ENCODE measurements at regions not wholly inside any gene's neighbourhood (a gene's known extent, or its start where the extent isn't known, plus 50 kb on each side); places are given as distances from the start of the nearest gene placed in this dataset.

DNA sequence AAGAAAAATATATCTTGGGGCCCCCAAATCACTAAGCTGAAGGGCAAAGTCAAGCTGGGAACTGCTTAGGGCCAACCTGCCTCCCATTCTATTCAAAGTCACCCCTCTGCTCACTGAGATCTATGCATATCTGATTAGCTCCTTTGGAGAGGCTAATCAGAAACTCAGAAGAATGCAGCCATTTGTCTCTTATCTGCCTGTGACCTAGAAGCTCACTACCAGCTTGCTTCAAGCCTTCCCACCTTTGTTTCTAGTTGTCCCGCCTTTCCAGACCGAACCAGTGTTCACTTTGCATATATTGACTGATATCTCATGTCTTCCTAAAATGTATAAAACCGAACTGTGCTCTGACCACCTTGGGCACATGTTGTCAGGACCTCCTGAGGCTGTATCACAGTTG, 479.4 kb downstream of the METTL4 start:
- ChIA-PET POLR2A (ENCODE audit: low non-redundant PET) (no interaction called here), CTCF (no interaction called here)
- TF ChIP-seq, protein P1, sequence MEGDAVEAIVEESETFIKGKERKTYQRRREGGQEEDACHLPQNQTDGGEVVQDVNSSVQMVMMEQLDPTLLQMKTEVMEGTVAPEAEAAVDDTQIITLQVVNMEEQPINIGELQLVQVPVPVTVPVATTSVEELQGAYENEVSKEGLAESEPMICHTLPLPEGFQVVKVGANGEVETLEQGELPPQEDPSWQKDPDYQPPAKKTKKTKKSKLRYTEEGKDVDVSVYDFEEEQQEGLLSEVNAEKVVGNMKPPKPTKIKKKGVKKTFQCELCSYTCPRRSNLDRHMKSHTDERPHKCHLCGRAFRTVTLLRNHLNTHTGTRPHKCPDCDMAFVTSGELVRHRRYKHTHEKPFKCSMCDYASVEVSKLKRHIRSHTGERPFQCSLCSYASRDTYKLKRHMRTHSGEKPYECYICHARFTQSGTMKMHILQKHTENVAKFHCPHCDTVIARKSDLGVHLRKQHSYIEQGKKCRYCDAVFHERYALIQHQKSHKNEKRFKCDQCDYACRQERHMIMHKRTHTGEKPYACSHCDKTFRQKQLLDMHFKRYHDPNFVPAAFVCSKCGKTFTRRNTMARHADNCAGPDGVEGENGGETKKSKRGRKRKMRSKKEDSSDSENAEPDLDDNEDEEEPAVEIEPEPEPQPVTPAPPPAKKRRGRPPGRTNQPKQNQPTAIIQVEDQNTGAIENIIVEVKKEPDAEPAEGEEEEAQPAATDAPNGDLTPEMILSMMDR (conservative IDR thresholded peaks at IDR 0.05; ENCODE audit: low read depth): no peak
- H3K27ac ChIP-seq: no peak overlapping the region
- DNase-seq (ENCODE audit: low spot score): no peak

DNA sequence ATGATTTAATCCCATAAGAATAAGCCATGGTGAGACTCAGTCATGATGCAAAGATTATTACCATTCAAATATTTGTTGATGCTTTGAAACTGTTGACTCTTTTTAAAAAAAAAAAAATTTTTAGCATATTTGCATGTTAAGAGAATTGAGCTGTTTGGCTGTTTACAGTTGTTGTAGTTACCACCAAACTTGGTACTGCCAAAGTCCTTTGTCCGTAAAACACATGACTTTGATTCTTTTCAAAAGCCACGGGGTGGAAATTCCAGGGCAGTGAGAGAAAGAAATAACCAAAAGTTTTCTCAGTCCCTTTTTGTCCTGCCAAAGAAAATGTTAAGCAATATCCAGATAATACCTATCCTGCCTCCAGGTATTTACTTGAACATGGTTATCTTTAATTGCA, 474.8 kb downstream of the METTL4 start:
- POLR2A ChIA-PET (ENCODE audit: low non-redundant PET): no interaction called here
- CTCF ChIA-PET: no interaction called here
- TF ChIP-seq, protein P1 (conservative IDR thresholded peaks at IDR 0.05; ENCODE audit: low read depth): no peak
- no peak overlapping the region for H3K27ac ChIP-seq
- DNase-seq (ENCODE audit: low spot score): no peak

DNA sequence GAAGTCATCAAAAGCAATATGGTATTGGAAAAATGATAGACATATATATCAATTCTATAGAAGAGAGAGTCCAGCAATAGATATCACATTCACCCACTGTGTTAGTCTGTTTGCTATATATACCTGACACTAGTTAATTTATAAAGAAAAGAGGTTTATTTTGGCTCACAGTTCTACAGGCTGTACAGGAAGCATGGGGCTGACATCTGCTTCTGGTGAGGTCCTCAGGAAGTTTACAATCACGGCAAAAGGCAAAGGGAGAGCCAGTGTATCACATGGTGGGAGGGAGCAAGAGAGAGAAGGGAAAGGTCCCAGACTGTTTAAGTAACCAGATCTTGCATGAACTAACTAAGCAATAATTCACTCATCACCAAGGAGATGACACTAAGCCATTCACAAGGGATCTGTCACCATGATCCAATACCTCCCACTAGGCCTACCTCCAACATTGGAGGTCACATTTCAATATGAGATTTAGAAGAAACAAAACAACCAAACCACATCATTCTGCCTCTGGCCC, 470.6 kb downstream of the METTL4 start:
- ChIA-PET POLR2A (ENCODE audit: low non-redundant PET) (no interaction called here), CTCF (no interaction called here)
- no peak overlapping the region for H3K27ac ChIP-seq
- no peak for DNase-seq (ENCODE audit: low spot score)
- TF ChIP-seq, protein P1 (conservative IDR thresholded peaks at IDR 0.05; ENCODE audit: low read depth): no peak

DNA sequence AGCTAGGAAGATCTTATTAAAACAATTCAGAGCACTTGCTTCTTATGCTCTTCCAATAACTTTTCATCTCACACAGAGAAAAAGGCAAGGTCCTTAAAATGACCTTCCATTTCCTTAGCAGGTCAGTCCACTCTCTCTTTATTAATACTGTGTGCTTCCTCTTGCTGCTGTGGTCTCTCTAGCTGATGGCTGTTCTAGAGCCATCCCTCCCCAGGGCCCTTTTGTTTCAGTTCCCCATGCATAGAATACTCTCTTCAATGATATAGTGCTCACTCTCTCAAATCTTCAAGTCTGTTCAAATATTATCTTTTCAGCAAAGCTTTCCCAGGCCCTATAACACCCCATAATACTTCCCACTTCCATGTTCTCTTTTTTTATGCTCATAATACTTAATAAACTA, 469.3 kb downstream of the METTL4 start:
- TF ChIP-seq, protein P1 (conservative IDR thresholded peaks at IDR 0.05; ENCODE audit: low read depth): no peak
- DNase-seq (ENCODE audit: low spot score): no peak
- H3K27ac ChIP-seq: no peak overlapping the region
- ChIA-PET CTCF (interaction anchor here (0.6 kb wide), 3 partner anchors 39 to 441 kb away, joined by 3 to 4 read pairs (median 3); no protein-coding TSS in a partner anchor), POLR2A (ENCODE audit: low non-redundant PET) (no interaction called here)

DNA sequence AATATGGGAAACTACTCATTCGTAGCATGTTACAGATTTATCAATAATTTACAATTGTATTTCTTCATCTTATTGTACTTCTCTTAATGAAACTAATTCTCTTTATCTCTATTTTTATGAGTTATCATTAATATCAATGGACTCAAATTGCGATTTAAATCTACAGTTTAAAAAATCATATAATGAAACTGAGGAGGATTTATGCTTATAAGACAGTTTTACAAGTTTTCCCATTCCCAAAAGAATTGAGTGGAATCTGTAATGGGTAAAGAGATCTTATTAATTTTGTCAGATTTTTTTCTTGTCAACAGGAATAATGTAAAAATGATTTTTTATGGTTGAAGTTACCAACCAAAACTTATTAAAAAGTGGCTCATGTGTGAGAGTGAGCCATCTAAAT, 468.0 kb downstream of the METTL4 start:
- CTCF ChIA-PET: no interaction called here
- H3K27ac ChIP-seq: no peak overlapping the region
- DNase-seq (ENCODE audit: low spot score): no peak
- POLR2A ChIA-PET (ENCODE audit: low non-redundant PET): no interaction called here
- TF ChIP-seq, protein P1 (conservative IDR thresholded peaks at IDR 0.05; ENCODE audit: low read depth): no peak

DNA sequence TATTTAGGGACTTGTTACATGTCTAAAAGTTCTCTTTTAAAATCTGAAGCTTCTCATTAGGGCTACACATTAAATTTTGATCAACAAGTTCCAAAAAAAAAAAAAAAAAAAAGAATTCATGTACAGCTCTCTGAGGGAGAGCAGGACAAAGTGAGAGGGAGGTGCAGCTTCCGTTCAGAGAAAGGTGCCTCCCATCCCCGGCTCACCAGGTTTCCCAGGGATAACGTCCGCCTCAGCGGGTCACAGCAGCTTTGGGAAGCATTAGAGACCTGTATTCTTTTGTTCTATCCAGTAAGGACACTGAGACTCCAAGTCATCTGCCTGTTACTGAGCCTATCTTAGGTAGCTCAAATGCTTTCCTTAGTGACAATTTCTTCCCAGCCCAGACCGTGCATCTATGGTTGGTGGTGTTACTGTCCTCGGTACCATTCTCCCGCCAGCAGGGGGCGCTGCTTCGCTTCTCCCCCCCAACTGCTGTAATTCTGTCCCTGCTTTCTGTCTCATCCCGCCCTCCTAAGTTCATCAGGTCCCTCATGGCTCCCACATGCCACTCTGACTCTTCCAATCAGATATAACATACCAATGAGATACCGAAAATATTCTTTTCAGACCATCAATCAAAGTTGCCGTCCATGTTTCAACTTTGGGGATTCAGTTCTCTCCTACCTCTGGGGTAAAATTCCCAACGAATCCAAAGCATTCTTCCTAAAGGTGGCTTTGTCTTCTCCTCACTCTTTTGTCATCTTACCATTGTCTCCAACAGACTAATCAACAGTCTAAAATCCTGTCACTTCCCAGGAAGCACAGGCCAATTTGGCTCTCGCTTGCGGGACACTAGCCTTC, 466.5 kb downstream of the METTL4 start:
- H3K27ac ChIP-seq: no peak overlapping the region
- TF ChIP-seq, protein P1 (conservative IDR thresholded peaks at IDR 0.05; ENCODE audit: low read depth): peak; percentile 69
- DNase-seq (ENCODE audit: low spot score): peak; percentile 56
- ChIA-PET POLR2A (ENCODE audit: low non-redundant PET) (interaction anchor here (0.7 kb wide), 1 partner anchor 54 kb away, joined by 7 read pairs; no protein-coding TSS in a partner anchor), CTCF (interaction anchor here (0.5 to 1.2 kb wide), 8 partner anchors 18 to 442 kb away, joined by 3 to 6 read pairs (median 4); no protein-coding TSS in a partner anchor)
